SJCRH30 (cell line): ENCODE measurements at regions not wholly inside any gene's neighbourhood (a gene's known extent, or its start where the extent isn't known, plus 50 kb on each side); places are given as distances from the start of the nearest gene placed in this dataset.

Experiments used
- DNase-seq, 2 experiments: peaks; one replicate each; pipeline ENCODE4 v3.0.0-alpha.2; 2015 to 2020
- H3K27ac ChIP-seq: fragments of 250-450 bp; sonication (Bioruptor Pico); 2 replicates; pipeline ENCODE4 v1.5.1; 2020; ENCODE audit warnings: mild to moderate bottlenecking, moderate library complexity
- H3K27me3 ChIP-seq: fragments of 250-450 bp; sonication (Bioruptor Pico); 2 replicates; pipeline ENCODE4 v1.5.1; 2020; ENCODE audit warnings: mild to moderate bottlenecking, moderate library complexity
- H3K36me3 ChIP-seq: fragments of 250-450 bp; sonication (Bioruptor Pico); 2 replicates; pipeline ENCODE4 v1.5.1; 2020; ENCODE audit warnings: mild to moderate bottlenecking, moderate library complexity
- H3K4me1 ChIP-seq: fragments of 250-450 bp; sonication (Bioruptor Pico); 2 replicates; pipeline ENCODE4 v1.5.1; 2020; ENCODE audit warnings: mild to moderate bottlenecking, moderate library complexity
- H3K4me3 ChIP-seq: fragments of 250-450 bp; sonication (Bioruptor Pico); 2 replicates; pipeline ENCODE4 v1.5.1; 2020; ENCODE audit warnings: mild to moderate bottlenecking, moderate library complexity
- H3K9me3 ChIP-seq: fragments of 250-450 bp; sonication (Bioruptor Pico); replicated peaks from 2 replicates; pipeline ENCODE4 v1.5.1; 2020; ENCODE audit warnings: mild to moderate bottlenecking, moderate library complexity

GRCh38 chr5:68641211-68641610, 425.7 kb downstream of the PIK3R1 start:
- Histone ChIP-seq H3K27ac (no peak overlapping the region), H3K9me3 (no peaks in the 10 kb centered on the region), H3K36me3 (no peaks in the 10 kb centered on the region), H3K27me3 (no peaks in the 10 kb centered on the region), H3K4me1 (no peaks in the 10 kb centered on the region), H3K4me3 (no peak overlapping the region)
- DNase-seq: no peak

- H3K27ac ChIP-seq: no peak overlapping the region
These were observed 427.5 kb downstream of the PIK3R1 start for GRCh38 chr5:68643064-68643463.

GRCh38 chr5:68644971-68645370, 429.4 kb downstream of the PIK3R1 start:
- H3K4me1 ChIP-seq: no peaks in the 10 kb centered on the region
- no peaks in the 10 kb centered on the region for H3K27me3 ChIP-seq
- DNase-seq: no peak
- H3K36me3 ChIP-seq: no peaks in the 10 kb centered on the region
- H3K27ac ChIP-seq: no peak overlapping the region
- H3K4me3 ChIP-seq: no peak overlapping the region
- no peaks in the 10 kb centered on the region for H3K9me3 ChIP-seq

More at GRCh38 chr5:68643064-68643463, 427.5 kb downstream of the PIK3R1 start:
- Histone ChIP-seq H3K4me1 (no peaks in the 10 kb centered on the region), H3K9me3 (no peaks in the 10 kb centered on the region), H3K4me3 (no peak overlapping the region), H3K27me3 (no peaks in the 10 kb centered on the region), H3K36me3 (no peaks in the 10 kb centered on the region)
- no peak for DNase-seq

- Histone ChIP-seq H3K36me3 (no peaks in the 10 kb centered on the region), H3K9me3 (no peaks in the 10 kb centered on the region), H3K27me3 (no peaks in the 10 kb centered on the region), H3K4me1 (no peaks in the 10 kb centered on the region), H3K4me3 (no peak overlapping the region), H3K27ac (no peak overlapping the region)
- DNase-seq: no peak
These were observed 430.6 kb downstream of the PIK3R1 start for GRCh38 chr5:68646144-68646543.

- Histone ChIP-seq H3K4me1 (no peaks in the 10 kb centered on the region), H3K27ac (no peak overlapping the region), H3K36me3 (no peaks in the 10 kb centered on the region), H3K4me3 (no peak overlapping the region), H3K27me3 (no peaks in the 10 kb centered on the region), H3K9me3 (no peaks in the 10 kb centered on the region)
- no peak for DNase-seq
These were observed 432.2 kb downstream of the PIK3R1 start for GRCh38 chr5:68647743-68648142.

GRCh38 chr5:68648944-68649857, 433.6 kb downstream of the PIK3R1 start:
- Histone ChIP-seq H3K4me3 (no peak overlapping the region), H3K9me3 (no peaks in the 10 kb centered on the region), H3K27ac (no peak overlapping the region), H3K27me3 (no peaks in the 10 kb centered on the region), H3K36me3 (no peaks in the 10 kb centered on the region), H3K4me1 (no peaks in the 10 kb centered on the region)
- no peak for DNase-seq

GRCh38 chr5:68652534-68652965, 437.0 kb downstream of the PIK3R1 start:
- peak in 1 of 2 experiments; percentile 12 for DNase-seq
- no peak overlapping the region for H3K4me3 ChIP-seq
- H3K27me3 ChIP-seq: no peaks in the 10 kb centered on the region
- H3K36me3 ChIP-seq: no peaks in the 10 kb centered on the region
- H3K4me1 ChIP-seq: no peaks in the 10 kb centered on the region
- no peak overlapping the region for H3K27ac ChIP-seq
- no peaks in the 10 kb centered on the region for H3K9me3 ChIP-seq

GRCh38 chr5:68653471-68653870, 437.9 kb downstream of the PIK3R1 start:
- no peak overlapping the region for H3K4me3 ChIP-seq
- no peaks in the 10 kb centered on the region for H3K9me3 ChIP-seq
- no peak overlapping the region for H3K27ac ChIP-seq
- H3K27me3 ChIP-seq: no peaks in the 10 kb centered on the region
- DNase-seq: no peak
- no peaks in the 10 kb centered on the region for H3K36me3 ChIP-seq
- H3K4me1 ChIP-seq: no peaks in the 10 kb centered on the region

GRCh38 chr5:68657055-68657961, 436.5 kb upstream of the SLC30A5 start:
- DNase-seq: no peak
- no peaks in the 10 kb centered on the region for H3K4me1 ChIP-seq
- no peak overlapping the region for H3K4me3 ChIP-seq
- no peak overlapping the region for H3K27ac ChIP-seq
- no peaks in the 10 kb centered on the region for H3K36me3 ChIP-seq
- no peaks in the 10 kb centered on the region for H3K27me3 ChIP-seq
- H3K9me3 ChIP-seq: no peaks in the 10 kb centered on the region

- no peaks in the 10 kb centered on the region for H3K9me3 ChIP-seq
These were observed 434.9 kb upstream of the SLC30A5 start for GRCh38 chr5:68658810-68659372.

GRCh38 chr5:68659881-68660280, 433.9 kb upstream of the SLC30A5 start:
- Histone ChIP-seq H3K27me3 (no peaks in the 10 kb centered on the region), H3K36me3 (no peaks in the 10 kb centered on the region), H3K4me1 (no peaks in the 10 kb centered on the region), H3K27ac (no peak overlapping the region), H3K4me3 (no peak overlapping the region), H3K9me3 (no peaks in the 10 kb centered on the region)
- no peak for DNase-seq

More at GRCh38 chr5:68658810-68659372, 434.9 kb upstream of the SLC30A5 start:
- Histone ChIP-seq H3K27ac (no peak overlapping the region), H3K27me3 (no peaks in the 10 kb centered on the region), H3K36me3 (no peaks in the 10 kb centered on the region), H3K4me3 (no peak overlapping the region), H3K4me1 (no peaks in the 10 kb centered on the region)
- no peak for DNase-seq

GRCh38 chr5:68661237-68661636, 432.6 kb upstream of the SLC30A5 start:
- DNase-seq: peak in 1 of 2 experiments; percentile 41

GRCh38 chr5:68662804-68663307, 431.0 kb upstream of the SLC30A5 start:
- Histone ChIP-seq H3K27ac (no peak overlapping the region), H3K36me3 (no peaks in the 10 kb centered on the region), H3K9me3 (no peaks in the 10 kb centered on the region), H3K27me3 (no peaks in the 10 kb centered on the region), H3K4me3 (no peak overlapping the region), H3K4me1 (no peaks in the 10 kb centered on the region)
- no peak for DNase-seq

More at GRCh38 chr5:68661237-68661636, 432.6 kb upstream of the SLC30A5 start:
- Histone ChIP-seq H3K27me3 (no peaks in the 10 kb centered on the region), H3K4me3 (no peak overlapping the region), H3K9me3 (no peaks in the 10 kb centered on the region), H3K36me3 (no peaks in the 10 kb centered on the region), H3K27ac (no peak overlapping the region), H3K4me1 (no peaks in the 10 kb centered on the region)

GRCh38 chr5:68669864-68670575, 423.8 kb upstream of the SLC30A5 start:
- H3K27me3 ChIP-seq: no peaks in the 10 kb centered on the region
- H3K4me3 ChIP-seq: no peak overlapping the region
- H3K4me1 ChIP-seq: peaks cover 5% of the 10 kb centered on the region; the same call in 1 of the 2 replicates
- DNase-seq: no peak
- no peaks in the 10 kb centered on the region for H3K9me3 ChIP-seq
- H3K36me3 ChIP-seq: no peaks in the 10 kb centered on the region
- H3K27ac ChIP-seq: no peak overlapping the region
